Spinal cord (tissue), 9 donors: ENCODE measurements at regions not wholly inside any gene's neighbourhood (a gene's known extent, or its start where the extent isn't known, plus 50 kb on each side); places are given as distances from the start of the nearest gene placed in this dataset.

Experiments used
- DNase-seq, 6 donors: peaks; one replicate each; pipeline versions ENCODE4 v3.0.0 to v3.0.0-alpha.2; 2013 to 2015; ENCODE audit warnings: low spot score in 6 of 6, low read depth in 4 of 6
- H3K27ac ChIP-seq: one replicate; pipeline ENCODE4 v1.5.1; 2013; ENCODE audit warnings: low read depth, low read length, control low read depth
- H3K27me3 ChIP-seq: one replicate; pipeline ENCODE4 v1.6.1; 2013; ENCODE audit warnings: low read length; ENCODE audit not compliant: control insufficient read depth, insufficient read depth
- H3K36me3 ChIP-seq: one replicate; pipeline ENCODE4 v1.6.1; 2013; ENCODE audit warnings: low read length; ENCODE audit not compliant: control insufficient read depth, insufficient read depth
- H3K4me1 ChIP-seq: one replicate; pipeline ENCODE4 v1.6.1; 2013; ENCODE audit warnings: low read length; ENCODE audit not compliant: control insufficient read depth, insufficient read depth
- H3K4me3 ChIP-seq: one replicate; pipeline ENCODE4 v1.5.1; 2013; ENCODE audit warnings: low read depth, low read length, control low read depth
- H3K9me3 ChIP-seq: one replicate; pipeline ENCODE4 v1.6.1; 2013; ENCODE audit warnings: low read length; ENCODE audit not compliant: control insufficient read depth, insufficient read depth
- WGBS: methylation state at CpG from one replicate; pipeline ENCODE4 v1.1.5; 2013; ENCODE audit warnings: missing lambda C conversion rate; ENCODE audit not compliant: insufficient coverage; 5-methylcytosine and 5-hydroxymethylcytosine counted together
- donor health status: healthy.

- Histone ChIP-seq H3K9me3 (no peaks in the 10 kb centered on the region), H3K36me3 (no peaks in the 10 kb centered on the region), H3K27ac (no peak overlapping the region), H3K4me3 (no peak overlapping the region), H3K27me3 (no peaks in the 10 kb centered on the region), H3K4me1 (no peaks in the 10 kb centered on the region)
- no peak for DNase-seq
- 96% methylated on average over 2 of the region's 5 CpGs for WGBS
These were observed 93.0 kb upstream of the WNT7A start for GRCh38 chr3:13972679-13973379.

GRCh38 chr3:13966302-13966701 lies 86.4 kb upstream of the WNT7A start:
- no peak for DNase-seq
- no CpG with 5 or more reads among the region's 3 CpGs for whole genome bisulfite sequencing

GRCh38 chr3:13963137-13963886 lies 83.4 kb upstream of the WNT7A start:
- H3K4me1 ChIP-seq = no peaks in the 10 kb centered on the region
- no peak overlapping the region for H3K4me3 ChIP-seq
- no peaks in the 10 kb centered on the region for H3K9me3 ChIP-seq
- H3K27me3 ChIP-seq = no peaks in the 10 kb centered on the region
- no peaks in the 10 kb centered on the region for H3K36me3 ChIP-seq
- H3K27ac ChIP-seq = no peak overlapping the region
- DNase-seq = no peak
- 100% methylated on average over 1 of the region's 4 CpGs for WGBS

More at GRCh38 chr3:13966302-13966701, 86.4 kb upstream of the WNT7A start:
- Histone ChIP-seq H3K36me3 (no peaks in the 10 kb centered on the region), H3K27ac (no peak overlapping the region), H3K4me3 (no peak overlapping the region), H3K27me3 (no peaks in the 10 kb centered on the region), H3K9me3 (no peaks in the 10 kb centered on the region), H3K4me1 (no peaks in the 10 kb centered on the region)

GRCh38 chr3:13954741-13955483 lies 75.0 kb upstream of the WNT7A start:
- no peaks in the 10 kb centered on the region for H3K4me1 ChIP-seq
- no peak overlapping the region for H3K27ac ChIP-seq
- no peaks in the 10 kb centered on the region for H3K27me3 ChIP-seq
- H3K9me3 ChIP-seq = no peaks in the 10 kb centered on the region
- no peak overlapping the region for H3K4me3 ChIP-seq
- WGBS = 87% methylated on average over 6 of the region's 11 CpGs
- H3K36me3 ChIP-seq = no peaks in the 10 kb centered on the region
- peak in 1 of 6 donors; percentile 50 for DNase-seq

- WGBS = no CpG with 5 or more reads among the region's 4 CpGs
- Histone ChIP-seq H3K27me3 (no peaks in the 10 kb centered on the region), H3K36me3 (no peaks in the 10 kb centered on the region), H3K4me1 (no peaks in the 10 kb centered on the region), H3K27ac (no peak overlapping the region), H3K4me3 (no peak overlapping the region), H3K9me3 (no peaks in the 10 kb centered on the region)
- DNase-seq = no peak
These were observed 74.4 kb upstream of the WNT7A start for GRCh38 chr3:13954266-13954665.

GRCh38 chr3:13951184-13951583 lies 71.3 kb upstream of the WNT7A start:
- Histone ChIP-seq H3K27ac (no peak overlapping the region), H3K27me3 (no peaks in the 10 kb centered on the region), H3K4me1 (no peaks in the 10 kb centered on the region), H3K9me3 (no peaks in the 10 kb centered on the region), H3K36me3 (no peaks in the 10 kb centered on the region), H3K4me3 (no peak overlapping the region)
- WGBS = 100% methylated on average over 1 of the region's 1 CpG
- no peak for DNase-seq

GRCh38 chr3:13950042-13950441 lies 70.2 kb upstream of the WNT7A start:
- H3K9me3 ChIP-seq = peaks cover under 1% of the 10 kb centered on the region
- H3K36me3 ChIP-seq = no peaks in the 10 kb centered on the region
- no peak overlapping the region for H3K27ac ChIP-seq
- H3K4me1 ChIP-seq = no peaks in the 10 kb centered on the region
- no peak overlapping the region for H3K4me3 ChIP-seq
- DNase-seq = peak in 2 of 6 donors; percentile 11 to 41
- WGBS = no CpG with 5 or more reads among the region's 1 CpG
- H3K27me3 ChIP-seq = no peaks in the 10 kb centered on the region

GRCh38 chr3:13947912-13948311 lies 68.0 kb upstream of the WNT7A start:
- Histone ChIP-seq H3K27ac (no peak overlapping the region), H3K4me1 (no peaks in the 10 kb centered on the region), H3K27me3 (no peaks in the 10 kb centered on the region), H3K36me3 (no peaks in the 10 kb centered on the region), H3K4me3 (no peak overlapping the region), H3K9me3 (peaks cover 5% of the 10 kb centered on the region)
- 34% methylated on average over 8 of the region's 8 CpGs for WGBS
- DNase-seq = no peak

- no peaks in the 10 kb centered on the region for H3K27me3 ChIP-seq
These were observed 59.3 kb upstream of the WNT7A start for GRCh38 chr3:13939206-13939605.

More at GRCh38 chr3:13939206-13939605, 59.3 kb upstream of the WNT7A start:
- H3K4me3 ChIP-seq = no peak overlapping the region
- H3K9me3 ChIP-seq = peaks cover 3% of the 10 kb centered on the region
- H3K27ac ChIP-seq = no peak overlapping the region
- peaks cover 15% of the 10 kb centered on the region for H3K36me3 ChIP-seq
- no peak for DNase-seq
- no peaks in the 10 kb centered on the region for H3K4me1 ChIP-seq
- 80% methylated on average over 1 of the region's 4 CpGs for WGBS
